ENCODE measurements at regions not wholly inside any gene's neighbourhood (a gene's known extent, or its start where the extent isn't known, plus 50 kb on each side); places are given as distances from the start of the nearest gene placed in this dataset.
"Not testable (repeated sequence)": the region's sequence is repeated elsewhere in the genome, so short reads cannot be mapped to it uniquely, and the experiment has no call there.

- DNase-seq (ENCODE audit: extremely low read depth, low read depth, low spot score) = no peak
These were observed 235.0 kb downstream of the PTGER3 start for GRCh38 chr1:70812442-70813109.

- no peak for DNase-seq (ENCODE audit: extremely low read depth, low read depth, low spot score)
These were observed 229.2 kb downstream of the PTGER3 start for GRCh38 chr1:70818401-70818800.

GRCh38 chr1:70819231-70819630 is 228.4 kb downstream of the PTGER3 start:
- no peak for DNase-seq (ENCODE audit: extremely low read depth, low read depth, low spot score)

- no peak for DNase-seq (ENCODE audit: extremely low read depth, low read depth, low spot score)
These were observed 227.8 kb downstream of the PTGER3 start for GRCh38 chr1:70819785-70820184.

GRCh38 chr1:70820396-70820795 is 227.2 kb downstream of the PTGER3 start:
- DNase-seq (ENCODE audit: extremely low read depth, low read depth, low spot score) = no peak

- no peak for DNase-seq (ENCODE audit: extremely low read depth, low read depth, low spot score)
These were observed 226.6 kb downstream of the PTGER3 start for GRCh38 chr1:70820995-70821394.

GRCh38 chr1:70826428-70826827 is 221.2 kb downstream of the PTGER3 start:
- DNase-seq (ENCODE audit: extremely low read depth, low read depth, low spot score) = no peak

- no peak for DNase-seq (ENCODE audit: extremely low read depth, low read depth, low spot score)
These were observed 220.6 kb downstream of the PTGER3 start for GRCh38 chr1:70827030-70827429.

GRCh38 chr1:70828177-70828576 is 219.4 kb downstream of the PTGER3 start:
- no peak for DNase-seq (ENCODE audit: extremely low read depth, low read depth, low spot score)

- not testable (repeated sequence) for DNase-seq (ENCODE audit: extremely low read depth, low read depth, low spot score)
These were observed 213.3 kb downstream of the PTGER3 start for GRCh38 chr1:70834365-70834764.

GRCh38 chr1:70836456-70836855 is 211.2 kb downstream of the PTGER3 start:
- no peak for DNase-seq (ENCODE audit: extremely low read depth, low read depth, low spot score)

GRCh38 chr1:70840260-70840953 is 207.2 kb downstream of the PTGER3 start:
- no peak for DNase-seq (ENCODE audit: extremely low read depth, low read depth, low spot score)

- DNase-seq (ENCODE audit: extremely low read depth, low read depth, low spot score) = no peak
These were observed 205.1 kb downstream of the PTGER3 start for GRCh38 chr1:70842562-70842961.

- no peak for DNase-seq (ENCODE audit: extremely low read depth, low read depth, low spot score)
These were observed 204.2 kb downstream of the PTGER3 start for GRCh38 chr1:70843452-70843851.

GRCh38 chr1:70847013-70847412 is 200.6 kb downstream of the PTGER3 start:
- no peak for DNase-seq (ENCODE audit: extremely low read depth, low read depth, low spot score)

- DNase-seq (ENCODE audit: extremely low read depth, low read depth, low spot score) = no peak
These were observed 192.4 kb downstream of the PTGER3 start for GRCh38 chr1:70855203-70855602.

- DNase-seq (ENCODE audit: extremely low read depth, low read depth, low spot score) = no peak
These were observed 191.4 kb downstream of the PTGER3 start for GRCh38 chr1:70856201-70856600.

- no peak for DNase-seq (ENCODE audit: extremely low read depth, low read depth, low spot score)
These were observed 184.4 kb downstream of the PTGER3 start for GRCh38 chr1:70863239-70863638.

GRCh38 chr1:70864302-70864701 is 183.3 kb downstream of the PTGER3 start:
- DNase-seq (ENCODE audit: extremely low read depth, low read depth, low spot score) = no peak

GRCh38 chr1:70866542-70867264 is 180.9 kb downstream of the PTGER3 start:
- DNase-seq (ENCODE audit: extremely low read depth, low read depth, low spot score) = no peak

GRCh38 chr1:70871790-70872189 is 175.8 kb downstream of the PTGER3 start:
- no peak for DNase-seq (ENCODE audit: extremely low read depth, low read depth, low spot score)

GRCh38 chr1:70874063-70874462 is 173.6 kb downstream of the PTGER3 start:
- DNase-seq (ENCODE audit: extremely low read depth, low read depth, low spot score) = no peak

All from glomerular endothelial cell (primary cell).